ENCODE measurements at regions not wholly inside any gene's neighbourhood (a gene's known extent, or its start where the extent isn't known, plus 50 kb on each side); places are given as distances from the start of the nearest gene placed in this dataset.

GRCh38 chr3:31407665-31408064 lies 125.1 kb upstream of the STT3B start:
- TF ChIP-seq CTCF (IDR thresholded peaks at IDR 0.05; ENCODE audit: low read length): no peak
- no peak for TF ChIP-seq EZH2 (IDR thresholded peaks at IDR 0.05; ENCODE audit: borderline replicate concordance, low read length)
